Loucy (cell line): ENCODE measurements at regions not wholly inside any gene's neighbourhood (a gene's known extent, or its start where the extent isn't known, plus 50 kb on each side); places are given as distances from the start of the nearest gene placed in this dataset.
"Not testable (repeated sequence)": the region's sequence is repeated elsewhere in the genome, so short reads cannot be mapped to it uniquely, and the experiment has no call there.

Experiments used
- H2AFZ ChIP-seq: fragments of 200-600 bp; sonication (generic); 2 replicates; pipeline ENCODE4 v1.6.0; 2016; ENCODE audit warnings: antibody characterized with exemption, mild to moderate bottlenecking, low read length, moderate library complexity
- H3F3A ChIP-seq: fragments of 200-600 bp; 2 replicates; pipeline ENCODE4 v1.6.0; 2016; ENCODE audit warnings: antibody characterized with exemption, low read depth, mild to moderate bottlenecking
- H3K27me3 ChIP-seq: fragments of 200-600 bp; sonication (generic); 2 replicates; pipeline ENCODE4 v1.6.1; 2014; ENCODE audit warnings: low read length, mild to moderate bottlenecking; ENCODE audit not compliant: insufficient read depth, poor library complexity, severe bottlenecking
- H3K36me3 ChIP-seq: fragments of 200-600 bp; sonication (generic); 2 replicates; pipeline ENCODE4 v1.6.1; 2016; ENCODE audit warnings: low read length; ENCODE audit not compliant: insufficient read depth
- H3K4me1 ChIP-seq: fragments of 200-600 bp; sonication (generic); 2 replicates; pipeline ENCODE4 v1.5.1; 2014; ENCODE audit warnings: low read length, mild to moderate bottlenecking; ENCODE audit not compliant: insufficient read depth, poor library complexity, severe bottlenecking
- H3K4me2 ChIP-seq: fragments of 200-600 bp; sonication (generic); 2 replicates; pipeline ENCODE4 v1.6.0; 2014; ENCODE audit warnings: antibody characterized with exemption, low read length, low read depth, mild to moderate bottlenecking; ENCODE audit not compliant: poor library complexity, severe bottlenecking
- H3K4me3 ChIP-seq: fragments of 200-600 bp; sonication (generic); 2 replicates; pipeline ENCODE4 v1.5.1; 2014; ENCODE audit warnings: low read length, mild to moderate bottlenecking, mixed read lengths; ENCODE audit not compliant: poor library complexity, severe bottlenecking
- H3K79me2 ChIP-seq: fragments of 200-600 bp; sonication (generic); 2 replicates; pipeline ENCODE4 v1.6.1; 2014; ENCODE audit warnings: low read length; ENCODE audit not compliant: insufficient read depth
- H3K9ac ChIP-seq: fragments of 200-600 bp; sonication (generic); 2 replicates; pipeline ENCODE4 v1.6.0; 2014; ENCODE audit warnings: mild to moderate bottlenecking, low read depth, low read length, moderate library complexity; ENCODE audit not compliant: poor library complexity, severe bottlenecking
- H3K9me2 ChIP-seq: fragments of 200-600 bp; sonication (generic); replicated peaks from 2 replicates; pipeline ENCODE4 v1.6.1; 2016; ENCODE audit warnings: low read depth, low read length, mixed read lengths
- H3K9me3 ChIP-seq: fragments of 200-600 bp; sonication (generic); 2 replicates; pipeline ENCODE4 v1.6.1; 2014; ENCODE audit warnings: mild to moderate bottlenecking, antibody characterized with exemption, low read length, low read depth; ENCODE audit not compliant: insufficient read depth
- H4K20me1 ChIP-seq: fragments of 200-600 bp; sonication (generic); 2 replicates; pipeline ENCODE4 v1.6.0; 2014; ENCODE audit warnings: antibody characterized with exemption, low read length, mild to moderate bottlenecking; ENCODE audit not compliant: insufficient read depth, poor library complexity, severe bottlenecking
- CTCF ChIP-seq: fragments of 200-600 bp; sonication (generic); conservative IDR thresholded peaks from 2 replicates; pipeline ENCODE4 v1.5.1; 2014; ENCODE audit warnings: mild to moderate bottlenecking, antibody characterized with exemption, low read length
- EZH2phosphoT487 ChIP-seq: fragments of 200-600 bp; IDR thresholded peaks from 2 replicates; pipeline ENCODE4 v1.6.1; 2018; ENCODE audit warnings: antibody characterized with exemption, mild to moderate bottlenecking, moderate library complexity, borderline replicate concordance

GRCh38 chr7:17097668-17098297, 200.7 kb upstream of the AHR start:
- Histone ChIP-seq H4K20me1 (no peaks in the 10 kb centered on the region), H2AFZ (no peak overlapping the region), H3K4me3 (no peak overlapping the region), H3K79me2 (no peaks in the 10 kb centered on the region), H3K4me1 (peaks cover 5% of the 10 kb centered on the region), H3K36me3 (no peaks in the 10 kb centered on the region), H3K9ac (no peak overlapping the region), H3K4me2 (no peak overlapping the region), H3K9me2 (no peaks in the 10 kb centered on the region), H3K9me3 (no peaks in the 10 kb centered on the region), H3K27me3 (no peaks in the 10 kb centered on the region), H3F3A (no peaks in the 10 kb centered on the region)
- TF ChIP-seq CTCF, result no peak

- Histone ChIP-seq H3K4me1 (peaks cover 5% of the 10 kb centered on the region), H3K9me2 (no peaks in the 10 kb centered on the region), H3K4me3 (no peak overlapping the region), H3F3A (no peaks in the 10 kb centered on the region), H3K9ac (no peak overlapping the region), H3K9me3 (no peaks in the 10 kb centered on the region), H3K4me2 (no peak overlapping the region), H4K20me1 (no peaks in the 10 kb centered on the region), H2AFZ (no peak overlapping the region), H3K79me2 (no peaks in the 10 kb centered on the region), H3K36me3 (no peaks in the 10 kb centered on the region), H3K27me3 (no peaks in the 10 kb centered on the region)
- TF ChIP-seq CTCF (no peak), EZH2phosphoT487 (no peak)
Observed at GRCh38 chr7:17098515-17098914, 199.9 kb upstream of the AHR start.

- H3K9ac ChIP-seq, result no peak overlapping the region
- no peak overlapping the region for H3K4me2 ChIP-seq
- H3K4me3 ChIP-seq, result no peak overlapping the region
Observed at GRCh38 chr7:17099083-17099973, 199.1 kb upstream of the AHR start.

GRCh38 chr7:17099974-17100509, 198.4 kb upstream of the AHR start:
- not testable (repeated sequence) for H3K9ac ChIP-seq

More at GRCh38 chr7:17099083-17099973, 199.1 kb upstream of the AHR start:
- TF ChIP-seq EZH2phosphoT487 (no peak), CTCF (no peak)
- Histone ChIP-seq H3K36me3 (no peaks in the 10 kb centered on the region), H3F3A (no peaks in the 10 kb centered on the region), H3K4me1 (peaks cover 5% of the 10 kb centered on the region), H3K27me3 (no peaks in the 10 kb centered on the region), H3K9me3 (no peaks in the 10 kb centered on the region), H3K79me2 (no peaks in the 10 kb centered on the region), H3K9me2 (no peaks in the 10 kb centered on the region), H2AFZ (no peak overlapping the region), H4K20me1 (no peaks in the 10 kb centered on the region)

More at GRCh38 chr7:17099974-17100509, 198.4 kb upstream of the AHR start:
- H3K79me2 ChIP-seq, H3K4me3 ChIP-seq, H3K9me2 ChIP-seq, H4K20me1 ChIP-seq, H3F3A ChIP-seq, H3K36me3 ChIP-seq, H3K27me3 ChIP-seq, H3K4me2 ChIP-seq, H2AFZ ChIP-seq, H3K4me1 ChIP-seq, H3K9me3 ChIP-seq: not testable (repeated sequence)
